OCI-LY1 (cell line): ENCODE measurements at regions not wholly inside any gene's neighbourhood (a gene's known extent, or its start where the extent isn't known, plus 50 kb on each side); places are given as distances from the start of the nearest gene placed in this dataset.

Experiments used
- EZH2 ChIP-seq: fragments of 200-600 bp; sonication (generic), shearing (Covaris generic); IDR thresholded peaks from 2 replicates; pipeline ENCODE4 v1.8.0; 2017; ENCODE audit warnings: borderline replicate concordance, mixed run types, mild to moderate bottlenecking, antibody characterized with exemption, low read length, moderate library complexity, mixed read lengths
- TF ChIP-seq, protein P1 (sequence below): fragments of 200-600 bp; sonication (generic), shearing (Covaris generic); IDR thresholded peaks from 2 replicates; pipeline ENCODE4 v1.5.1; 2017; ENCODE audit warnings: mild to moderate bottlenecking, antibody characterized with exemption, low read length, moderate library complexity, mixed read lengths

DNA sequence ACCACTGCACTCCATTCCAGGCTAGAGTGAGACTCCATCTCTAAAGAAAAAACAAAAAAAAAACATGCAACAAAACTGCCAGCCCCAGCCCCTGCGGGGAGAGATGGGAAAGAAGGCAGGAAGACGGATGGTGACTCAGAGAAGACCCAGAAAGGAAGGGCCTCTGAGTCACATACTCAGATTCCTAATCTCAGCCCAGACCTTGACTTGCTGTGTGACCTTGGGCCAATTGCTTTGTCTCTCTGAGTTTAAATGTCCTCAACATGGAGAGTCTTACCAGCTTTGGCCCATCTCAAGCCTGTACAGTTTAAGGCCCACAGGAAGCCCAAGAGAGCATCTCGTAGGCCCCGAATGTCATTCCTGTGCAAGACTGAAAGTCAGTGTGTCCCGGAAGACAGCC is 86.5 kb upstream of the LHX1 start:
- TF ChIP-seq, protein P1, sequence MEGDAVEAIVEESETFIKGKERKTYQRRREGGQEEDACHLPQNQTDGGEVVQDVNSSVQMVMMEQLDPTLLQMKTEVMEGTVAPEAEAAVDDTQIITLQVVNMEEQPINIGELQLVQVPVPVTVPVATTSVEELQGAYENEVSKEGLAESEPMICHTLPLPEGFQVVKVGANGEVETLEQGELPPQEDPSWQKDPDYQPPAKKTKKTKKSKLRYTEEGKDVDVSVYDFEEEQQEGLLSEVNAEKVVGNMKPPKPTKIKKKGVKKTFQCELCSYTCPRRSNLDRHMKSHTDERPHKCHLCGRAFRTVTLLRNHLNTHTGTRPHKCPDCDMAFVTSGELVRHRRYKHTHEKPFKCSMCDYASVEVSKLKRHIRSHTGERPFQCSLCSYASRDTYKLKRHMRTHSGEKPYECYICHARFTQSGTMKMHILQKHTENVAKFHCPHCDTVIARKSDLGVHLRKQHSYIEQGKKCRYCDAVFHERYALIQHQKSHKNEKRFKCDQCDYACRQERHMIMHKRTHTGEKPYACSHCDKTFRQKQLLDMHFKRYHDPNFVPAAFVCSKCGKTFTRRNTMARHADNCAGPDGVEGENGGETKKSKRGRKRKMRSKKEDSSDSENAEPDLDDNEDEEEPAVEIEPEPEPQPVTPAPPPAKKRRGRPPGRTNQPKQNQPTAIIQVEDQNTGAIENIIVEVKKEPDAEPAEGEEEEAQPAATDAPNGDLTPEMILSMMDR = no peak
- TF ChIP-seq EZH2 = no peak
